ENCODE measurements at regions not wholly inside any gene's neighbourhood (a gene's known extent, or its start where the extent isn't known, plus 50 kb on each side); places are given as distances from the start of the nearest gene placed in this dataset.

- TF ChIP-seq TAF1 (IDR thresholded peaks at IDR 0.05; ENCODE audit: low read depth, low read length) (no peak), MAX (IDR thresholded peaks at IDR 0.05) (no peak), TEAD4 (IDR thresholded peaks at IDR 0.05; ENCODE audit: low read depth, low read length) (no peak), EP300 (IDR thresholded peaks at IDR 0.05; ENCODE audit: borderline replicate concordance in 1 of 2, low read depth in 2 of 2, low read length in 2 of 2) (no peak)
Observed at GRCh38 chr9:17081814-17082213, 53.0 kb upstream of the CNTLN start (continued).

Measured in H1 (cell line).